K562 (cell line): ENCODE measurements at regions not wholly inside any gene's neighbourhood (a gene's known extent, or its start where the extent isn't known, plus 50 kb on each side); places are given as distances from the start of the nearest gene placed in this dataset.

ENCODE experiments used
- GABPB1 ChIP-seq: sonication (generic); formaldehyde crosslinking; IDR thresholded peaks from 2 replicates; pipeline ENCODE4 v1.8.0; 2022; ENCODE audit warnings: mild to moderate bottlenecking, missing genetic modification reagents
- MAFG ChIP-seq: fragments of 450-650 bp; conservative IDR thresholded peaks from 2 replicates; pipeline ENCODE4 v1.6.1; 2016; ENCODE audit warnings: missing genetic modification characterization, missing compliant biosample characterization
- PHF21A ChIP-seq: fragments of 450-650 bp; IDR thresholded peaks from 2 replicates; pipeline ENCODE4 v1.6.1; 2017; ENCODE audit warnings: low read depth, borderline replicate concordance
- PHTF2 ChIP-seq: fragments of 250-450 bp; sonication (Bioruptor Pico); IDR thresholded peaks from 2 replicates; pipeline ENCODE4 v1.5.0; 2021; ENCODE audit warnings: mild to moderate bottlenecking
- ZNF507 ChIP-seq: conservative IDR thresholded peaks from 2 replicates; pipeline ENCODE4 v1.6.1; 2017; ENCODE audit warnings: missing genetic modification characterization, missing compliant biosample characterization

DNA sequence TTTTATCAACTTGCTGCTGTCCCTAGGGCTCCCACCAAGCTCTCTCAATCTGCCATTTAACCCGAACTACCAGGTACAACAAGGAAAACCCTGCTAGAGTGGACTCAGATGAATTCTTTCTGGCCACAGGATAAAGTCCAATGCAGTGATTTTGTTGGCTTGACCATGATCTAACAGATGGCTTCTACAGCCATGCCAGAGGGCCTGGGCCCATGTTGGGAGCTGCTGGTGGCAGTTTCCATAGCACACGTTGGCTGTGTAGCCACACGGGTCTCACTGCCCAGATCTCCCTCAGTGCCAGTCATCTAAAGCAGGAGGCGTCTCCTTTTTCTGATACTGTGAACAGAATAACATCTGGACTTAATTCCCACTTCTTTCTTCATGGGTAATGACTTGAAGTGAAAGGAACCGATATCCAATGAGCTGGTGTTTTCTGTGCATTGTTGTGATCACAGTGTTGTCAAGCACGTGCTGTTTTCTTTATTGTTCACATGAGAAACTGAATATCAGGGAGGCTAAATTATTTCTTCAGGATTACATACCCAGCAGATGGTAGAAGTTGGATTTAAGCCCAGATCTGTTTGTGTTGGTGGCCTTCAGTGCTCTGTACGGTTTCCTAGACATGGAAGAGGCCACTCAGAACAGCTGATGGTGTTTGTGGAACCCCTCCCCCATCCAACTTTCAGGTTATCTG is 85.2 kb upstream of the CLCN4 start:
- no peak for TF ChIP-seq PHF21A
- no peak for TF ChIP-seq ZNF507
- TF ChIP-seq MAFG (tag): no peak
- TF ChIP-seq GABPB1: no peak
- no peak for TF ChIP-seq PHTF2 (CRISPR knock-in tag)
